ENCODE measurements at regions not wholly inside any gene's neighbourhood (a gene's known extent, or its start where the extent isn't known, plus 50 kb on each side); places are given as distances from the start of the nearest gene placed in this dataset.

DNA sequence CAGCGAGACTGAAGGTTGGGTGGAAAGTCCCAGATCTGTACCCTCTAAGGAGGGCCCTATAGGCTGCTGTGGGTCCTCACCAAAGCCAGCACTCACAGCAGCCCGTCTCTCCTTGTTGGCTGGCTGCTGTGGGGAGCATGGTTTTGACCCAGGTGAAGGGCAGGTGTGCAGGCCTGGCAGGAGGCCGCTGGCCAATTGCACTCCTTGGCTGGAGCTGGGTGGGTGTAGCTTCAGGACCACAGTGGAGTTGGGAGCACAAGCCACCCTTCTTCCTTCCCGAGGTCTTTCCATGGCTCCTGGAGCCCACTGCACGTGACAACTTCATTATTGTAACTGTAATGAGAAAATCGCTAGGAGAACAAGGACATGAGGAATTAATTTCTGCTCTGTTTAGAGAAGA is 287.7 kb upstream of the FOXQ1 start:
- intact Hi-C loops (cut with micrococcal nuclease; ENCODE audit: unreplicated experiment): no loop called here
- no peak overlapping the region for H3K4me2 ChIP-seq (ENCODE audit: control insufficient read depth, insufficient read depth)
- no peak for DNase-seq (ENCODE audit: low read depth, low spot score)
- no TSS peak for BruUV-seq (replicated peaks)
- TF ChIP-seq SUZ12 (IDR thresholded peaks at IDR 0.05; ENCODE audit: unreplicated experiment) (no peak), NBN (IDR thresholded peaks at IDR 0.05) (no peak), ZNF207 (IDR thresholded peaks at IDR 0.05; ENCODE audit: borderline replicate concordance) (no peak), STAT3 (IDR thresholded peaks at IDR 0.05; ENCODE audit: low read depth, low read length) (no peak), RB1 (IDR thresholded peaks at IDR 0.05; ENCODE audit: borderline replicate concordance) (no peak), EZH2 (IDR thresholded peaks at IDR 0.05; ENCODE audit: borderline replicate concordance, control insufficient read depth, low read depth, low read length) (no peak), CEBPB (IDR thresholded peaks at IDR 0.05; ENCODE audit: borderline replicate concordance in 1 of 2, low read depth in 2 of 2, low read length in 2 of 2) (no peak)
- TF ChIP-seq, protein P1, sequence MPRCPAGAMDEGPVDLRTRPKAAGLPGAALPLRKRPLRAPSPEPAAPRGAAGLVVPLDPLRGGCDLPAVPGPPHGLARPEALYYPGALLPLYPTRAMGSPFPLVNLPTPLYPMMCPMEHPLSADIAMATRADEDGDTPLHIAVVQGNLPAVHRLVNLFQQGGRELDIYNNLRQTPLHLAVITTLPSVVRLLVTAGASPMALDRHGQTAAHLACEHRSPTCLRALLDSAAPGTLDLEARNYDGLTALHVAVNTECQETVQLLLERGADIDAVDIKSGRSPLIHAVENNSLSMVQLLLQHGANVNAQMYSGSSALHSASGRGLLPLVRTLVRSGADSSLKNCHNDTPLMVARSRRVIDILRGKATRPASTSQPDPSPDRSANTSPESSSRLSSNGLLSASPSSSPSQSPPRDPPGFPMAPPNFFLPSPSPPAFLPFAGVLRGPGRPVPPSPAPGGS (IDR thresholded peaks at IDR 0.05; ENCODE audit: borderline replicate concordance, insufficient read depth, low read depth, low read length, poor library complexity, severe bottlenecking): no peak
- H3K27ac ChIP-seq (ENCODE audit: control insufficient read depth, insufficient read depth): no peak overlapping the region
- no peak for FAIRE-seq
- no peak overlapping the region for H3K4me3 ChIP-seq
- no peaks in the 10 kb centered on the region for H4K20me1 ChIP-seq (ENCODE audit: control insufficient read depth, insufficient read depth)
- no peaks in the 10 kb centered on the region; a peak in 2 of 4 replicates for H3K27me3 ChIP-seq (replicated peaks in 1 of 2; ENCODE audit: control insufficient read depth in 2 of 2, insufficient read depth in 2 of 2, low read length in 1 of 2)
- H3K9ac ChIP-seq (ENCODE audit: control insufficient read depth, insufficient read depth, low read length): no peak overlapping the region
- 5% methylated on average over 6 of the region's 6 CpGs for WGBS (ENCODE audit: insufficient coverage, insufficient replicate concordance, low lambda C conversion rate, missing lambda C conversion rate)
- ChIA-PET CTCF (no interaction called here), RAD21 (ENCODE audit: unreplicated experiment) (no interaction called here), SMC1A (ENCODE audit: uncharacterized antibody, unreplicated experiment) (no interaction called here), POLR2A (no interaction called here)
- in situ Hi-C loops (cut with MboI): no loop called here
- H3K79me2 ChIP-seq (ENCODE audit: control insufficient read depth, insufficient read depth, low read length): no peaks in the 10 kb centered on the region
- no peaks in the 10 kb centered on the region for H3K36me3 ChIP-seq (ENCODE audit: control insufficient read depth in 2 of 2, insufficient read depth in 2 of 2, low read length in 1 of 2)
- H3K9me3 ChIP-seq (replicated peaks; ENCODE audit: control insufficient read depth, insufficient read depth, low read length): no peaks in the 10 kb centered on the region; the same call in 2 of the 3 replicates
- no peak overlapping the region for H2AFZ ChIP-seq (ENCODE audit: control insufficient read depth, low read depth, low read length)
- no peak for ATAC-seq
- no peaks in the 10 kb centered on the region for H3K4me1 ChIP-seq (ENCODE audit: control insufficient read depth, insufficient read depth, low read length)

All from GM12878 (cell line).